K562 (cell line): ENCODE measurements at regions not wholly inside any gene's neighbourhood (a gene's known extent, or its start where the extent isn't known, plus 50 kb on each side); places are given as distances from the start of the nearest gene placed in this dataset.

Experiments
- ATAC-seq: fragments of 200-7000 bp; cut with Tn5 transposase; 3 replicates; pipeline ENCODE4 v1.9.1; 2020; ENCODE audit warnings: moderate library complexity
- BruUV-seq: library from RNA; stranded (reverse); fragments of 400-500 nt; replicated peaks from 2 replicates; lab custom pipeline; 2021; lab: Mats Ljungman, UMichigan
- CTCF ChIA-PET: fragments of 300-600 bp; formaldehyde crosslinking; extraction: SDS; loops from one replicate; lab custom pipeline; 2021; ENCODE audit warnings: low intra/inter-chr PET ratio; lab: Yijun Ruan, JAX
- POLR2A ChIA-PET: fragments of 300-600, 350-650 bp; sonication (Branson Sonifier 250); formaldehyde crosslinking; extraction: SDS; loops from one replicate; lab custom pipeline; 2021; ENCODE audit warnings: antibody characterized with exemption, inconsistent platforms; lab: Yijun Ruan, JAX
- DNase-seq, 4 experiments: peaks; one replicate each; pipeline versions ENCODE4 v3.0.0 to v3.0.0-alpha.2; 2011 to 2018; ENCODE audit warnings: low spot score in 3 of 4, mixed read lengths in 3 of 4; ENCODE audit errors: extremely low read depth in 1 of 4
- FAIRE-seq: peaks from 2 replicates; lab custom pipeline; 2011; peaks lifted over from hg19 to GRCh38; lab: Jason Lieb, UNC
- H2AFZ ChIP-seq: 2 replicates; pipeline ENCODE4 v1.6.0; 2011; ENCODE audit warnings: low read depth, low read length, control low read depth, inconsistent platforms
- H3K27ac ChIP-seq: fragments of 200-600 bp; 3 replicates; pipeline ENCODE4 v1.8.0; 2011; ENCODE audit warnings: low read depth, mild to moderate bottlenecking, control low read depth, inconsistent platforms, low read length, moderate library complexity, mixed read lengths; ENCODE audit errors: extremely low read depth
- H3K27me3 ChIP-seq, 2 experiments: fragments of 300-600 bp in 1 of 2; 2 replicates in 1 of 2; 3 replicates in 1 of 2; pipeline versions ENCODE4 v1.6.0 to v1.8.0; 2011; ENCODE audit warnings: inconsistent platforms in 2 of 2, low read length in 2 of 2, mild to moderate bottlenecking in 1 of 2, mixed read lengths in 1 of 2, moderate library complexity in 1 of 2; ENCODE audit not compliant: control insufficient read depth in 2 of 2, insufficient read depth in 2 of 2
- H3K36me3 ChIP-seq: fragments of 300-600 bp; 3 replicates; pipeline ENCODE4 v1.8.0; 2011; ENCODE audit warnings: mild to moderate bottlenecking, low read length, inconsistent platforms; ENCODE audit not compliant: control insufficient read depth, insufficient read depth
- H3K4me1 ChIP-seq, 2 experiments: fragments of 200-600 bp in 1 of 2; replicated peaks in 1 of 2; 2 replicates in 1 of 2; 3 replicates in 1 of 2; pipeline versions ENCODE4 v1.5.1 to v1.8.0; 2011; ENCODE audit warnings: inconsistent platforms in 2 of 2, low read length in 2 of 2, mild to moderate bottlenecking in 1 of 2, mixed read lengths in 1 of 2, moderate library complexity in 1 of 2; ENCODE audit not compliant: control insufficient read depth in 2 of 2, insufficient read depth in 2 of 2
- H3K4me2 ChIP-seq: 2 replicates; pipeline ENCODE4 v1.6.1; 2011; ENCODE audit warnings: low read length, control low read depth, inconsistent platforms, mixed read lengths; ENCODE audit not compliant: insufficient read depth
- H3K4me3 ChIP-seq: fragments of 200-600 bp; sonication (generic), shearing (Covaris generic); 2 replicates; pipeline ENCODE4 v1.5.1; 2016; ENCODE audit warnings: control low read depth, inconsistent platforms
- H3K79me2 ChIP-seq: fragments of 200-600 bp; 3 replicates; pipeline ENCODE4 v1.8.0; 2011; ENCODE audit warnings: low read length, inconsistent platforms; ENCODE audit not compliant: control insufficient read depth, insufficient read depth
- H3K9ac ChIP-seq, 2 experiments: 2 replicates each; pipeline versions ENCODE4 v1.6.0 to v1.6.1; 2011; ENCODE audit warnings: low read depth in 2 of 2, low read length in 2 of 2, control low read depth in 1 of 2, inconsistent platforms in 1 of 2, mild to moderate bottlenecking in 1 of 2, mixed read lengths in 1 of 2; ENCODE audit not compliant: insufficient read depth in 1 of 2
- H3K9me1 ChIP-seq: one replicate; pipeline ENCODE4 v1.6.0; 2011; ENCODE audit warnings: inconsistent platforms, mild to moderate bottlenecking, low read length, moderate library complexity; ENCODE audit not compliant: control insufficient read depth, insufficient read depth
- H3K9me3 ChIP-seq: replicated peaks from 2 replicates; pipeline ENCODE4 v1.5.1; 2011; ENCODE audit warnings: low read depth, low read length, inconsistent platforms; ENCODE audit not compliant: control insufficient read depth, insufficient read depth
- H4K20me1 ChIP-seq: replicated peaks from 2 replicates; pipeline ENCODE4 v1.6.1; 2011; ENCODE audit warnings: low read length, inconsistent platforms, mixed read lengths; ENCODE audit not compliant: control insufficient read depth, insufficient read depth
- CEBPB ChIP-seq: fragments of 450-650 bp; IDR thresholded peaks from 2 replicates; pipeline ENCODE4 v1.6.1; 2016; ENCODE audit warnings: missing genetic modification characterization, missing compliant biosample characterization
- DLX4 ChIP-seq: fragments of 250-450 bp; sonication (Bioruptor Pico); IDR thresholded peaks from 2 replicates; pipeline ENCODE4 v1.6.1; 2021; ENCODE audit warnings: mild to moderate bottlenecking
- ERF ChIP-seq: fragments of 450-650 bp; formaldehyde crosslinking; IDR thresholded peaks from 2 replicates; pipeline ENCODE4 v1.4.0; 2020; ENCODE audit warnings: mild to moderate bottlenecking, mixed read lengths
- HNRNPUL1 ChIP-seq: fragments of 200-400 bp; formaldehyde crosslinking; IDR thresholded peaks from 2 replicates; pipeline ENCODE4 v1.6.1; 2017; ENCODE audit warnings: low read length
- ILF3 ChIP-seq: fragments of 450-650 bp; IDR thresholded peaks from 2 replicates; pipeline ENCODE4 v1.6.1; 2018; ENCODE audit warnings: antibody characterized with exemption, mild to moderate bottlenecking, moderate library complexity, borderline replicate concordance
- IRF1 ChIP-seq: sonication (generic); formaldehyde crosslinking; IDR thresholded peaks from 2 replicates; pipeline ENCODE4 v1.8.0; 2022; ENCODE audit warnings: missing genetic modification reagents, mild to moderate bottlenecking, borderline replicate concordance
- JUND ChIP-seq, 2 experiments: IDR thresholded peaks; 2 replicates in 1 of 2; 3 replicates in 1 of 2; pipeline ENCODE4 v1.6.1; 2011; ENCODE audit warnings: borderline replicate concordance in 2 of 2, low read depth in 2 of 2, low read length in 2 of 2, improper control_type of control experiment in 1 of 2, missing biosample characterization in 1 of 2, missing genetic modification characterization in 1 of 2, missing genetic modification reagents in 1 of 2
- MCM5 ChIP-seq: fragments of 450-650 bp; IDR thresholded peaks from 2 replicates; pipeline ENCODE4 v1.6.1; 2016; ENCODE audit warnings: low read depth
- MTA1 ChIP-seq: fragments of 450-650 bp; IDR thresholded peaks from 2 replicates; pipeline ENCODE4 v1.6.1; 2017; ENCODE audit warnings: borderline replicate concordance
- PRDM10 ChIP-seq: fragments of 450-650 bp; IDR thresholded peaks from 2 replicates; pipeline ENCODE4 v1.6.1; 2018; ENCODE audit not compliant: partially characterized antibody
- TRIM24 ChIP-seq, 2 experiments: fragments of 450-650 bp; IDR thresholded peaks; 2 replicates each; pipeline ENCODE4 v1.6.1; 2016
- ZKSCAN8 ChIP-seq: fragments of 200-800 bp; sonication (Bioruptor generic); IDR thresholded peaks from 2 replicates; pipeline ENCODE4 v1.6.1; 2016; ENCODE audit warnings: missing genetic modification characterization, missing compliant biosample characterization
- ZNF444 ChIP-seq: fragments of 250-450 bp; sonication (Bioruptor Pico); IDR thresholded peaks from 2 replicates; pipeline ENCODE4 v1.4.0; 2020; ENCODE audit warnings: mild to moderate bottlenecking, moderate library complexity
- whole genome bisulfite sequencing: fragments of 100-300 bp; shearing (Covaris generic); methylation state at CpG from one replicate; pipeline ENCODE4 v1.1.6; 2016; ENCODE audit warnings: low coverage, mixed read lengths; ENCODE audit not compliant: insufficient coverage; ENCODE audit errors: missing lambda C conversion rate; 5-methylcytosine and 5-hydroxymethylcytosine counted together
- in situ Hi-C: fragments of 300-500 bp; cut with MboI; formaldehyde crosslinking; loops from 4 replicates; pipeline ENCODE4 v1.15.0; 2018; ENCODE audit warnings: inconsistent platforms, mixed read lengths
- intact Hi-C: fragments of 100-400 bp; cut with micrococcal nuclease; formaldehyde crosslinking; loops from 2 replicates; pipeline ENCODE4 v1.14.2; 2022

- ChIA-PET POLR2A (interaction anchor here (0.6 kb wide), 1 partner anchor 953 kb away, joined by 3 read pairs; no protein-coding TSS in a partner anchor), CTCF (no interaction called here)
- Histone ChIP-seq H3K9me3 (no peaks in the 10 kb centered on the region), H3K4me1 (no peaks in the 10 kb centered on the region), H3K9ac (no peak overlapping the region), H3K9me1 (no peaks in the 10 kb centered on the region), H3K79me2 (no peaks in the 10 kb centered on the region), H4K20me1 (no peaks in the 10 kb centered on the region), H3K4me2 (no peak overlapping the region), H2AFZ (no peak overlapping the region), H3K4me3 (no peak overlapping the region), H3K27ac (no peak overlapping the region), H3K36me3 (no peaks in the 10 kb centered on the region), H3K27me3 (no peaks in the 10 kb centered on the region)
- FAIRE-seq: no peak
- in situ Hi-C loops (no loop called here), intact Hi-C loops (no loop called here)
- no peak for TF ChIP-seq MCM5
- TF ChIP-seq IRF1 (CRISPR knock-in tag): no peak
- no peak for TF ChIP-seq ZKSCAN8 (CRISPR knock-in tag)
- no peak for TF ChIP-seq TRIM24 (IDR thresholded peaks at IDR 0.05)
- no peak for TF ChIP-seq DLX4 (CRISPR knock-in tag)
- no peak for TF ChIP-seq HNRNPUL1
- TF ChIP-seq ILF3: no peak
- no peak for TF ChIP-seq JUND (IDR thresholded peaks at IDR 0.05; ENCODE audit: borderline replicate concordance, low read depth, low read length)
- TF ChIP-seq JUND (tag; IDR thresholded peaks at IDR 0.05; ENCODE audit: borderline replicate concordance, low read depth, low read length): no peak
- no peak for TF ChIP-seq ZNF444 (CRISPR knock-in tag)
- TF ChIP-seq MTA1: no peak
- no peak for TF ChIP-seq ERF (CRISPR knock-in tag)
- TF ChIP-seq CEBPB (tag): no peak
- no peak for TF ChIP-seq PRDM10
- BruUV-seq: no TSS peak
- WGBS: 10% methylated on average over 7 of the region's 9 CpGs
- ATAC-seq: no peak
- DNase-seq: no peak
Measured at GRCh38 chr14:66281036-66281776, 205.0 kb upstream of the CCDC196 start.
